ENCODE measurements at regions not wholly inside any gene's neighbourhood (a gene's known extent, or its start where the extent isn't known, plus 50 kb on each side); places are given as distances from the start of the nearest gene placed in this dataset.

DNA sequence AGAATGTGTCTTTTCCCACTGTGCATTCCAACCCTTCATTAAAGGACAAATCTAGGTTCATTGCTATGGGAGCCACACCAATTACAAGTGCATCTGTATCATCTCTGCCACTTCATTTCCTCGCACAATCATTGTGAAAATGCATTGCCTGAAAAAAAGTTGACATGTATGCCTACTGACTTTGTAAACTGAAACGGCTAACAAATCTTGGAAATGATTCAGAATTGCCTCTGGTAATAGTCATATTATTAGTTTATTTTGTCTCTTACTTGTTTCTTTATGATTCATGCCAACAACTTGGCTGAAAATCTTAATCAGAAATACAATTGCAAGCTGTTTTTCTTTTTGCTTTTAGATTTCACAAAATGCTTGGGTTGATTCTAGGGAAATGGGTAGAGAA, 497.1 kb downstream of the ZIC1 start:
- Histone ChIP-seq H3K9me3 (ENCODE audit: control insufficient read depth, low read length) (no peaks in the 10 kb centered on the region), H3K27me3 (ENCODE audit: control insufficient read depth, insufficient read depth) (no peaks in the 10 kb centered on the region), H3K4me3 (ENCODE audit: low read length) (no peak overlapping the region), H3K27ac (ENCODE audit: low read length) (no peak overlapping the region), H3K4me1 (ENCODE audit: control insufficient read depth, insufficient read depth, low read length) (no peaks in the 10 kb centered on the region)
- WGBS, result 51% methylated on average over 2 of the region's 2 CpGs
- intact Hi-C loops (cut with DNase I), result no loop called here
- no peak for ATAC-seq
- no peak for DNase-seq

- H3K9me3 ChIP-seq (ENCODE audit: control insufficient read depth, low read length), result no peaks in the 10 kb centered on the region
- DNase-seq, result no peak
- no peak overlapping the region for H3K27ac ChIP-seq (ENCODE audit: low read length)
- no peaks in the 10 kb centered on the region for H3K27me3 ChIP-seq (ENCODE audit: control insufficient read depth, insufficient read depth)
- intact Hi-C loops (cut with DNase I), result no loop called here
- WGBS, result 96% methylated on average over 1 of the region's 1 CpG
- no peak overlapping the region for H3K4me3 ChIP-seq (ENCODE audit: low read length)
- no peaks in the 10 kb centered on the region for H3K4me1 ChIP-seq (ENCODE audit: control insufficient read depth, insufficient read depth, low read length)
- no peak for ATAC-seq
Measured at GRCh38 chr3:147914532-147914931, 505.4 kb downstream of the ZIC1 start.

DNA sequence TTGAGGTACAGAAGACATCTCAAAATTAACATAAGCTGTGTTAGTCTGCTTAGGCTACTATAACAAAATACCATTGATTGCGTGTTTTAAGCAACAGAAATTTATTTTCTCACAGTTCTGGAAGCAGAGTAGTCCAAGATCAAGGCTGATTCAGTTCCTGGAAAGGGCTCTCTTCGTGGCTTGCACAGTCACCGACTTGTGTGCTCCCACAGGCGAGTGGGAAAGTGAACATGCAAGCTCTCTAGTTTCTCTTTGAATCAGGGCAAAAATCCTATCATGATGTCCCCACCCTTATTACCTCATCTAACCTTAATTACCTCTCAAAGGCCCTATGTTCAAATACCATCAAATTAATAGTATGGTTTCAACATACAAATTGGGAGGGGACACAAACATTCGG, 505.9 kb downstream of the ZIC1 start:
- H3K27me3 ChIP-seq (ENCODE audit: control insufficient read depth, insufficient read depth), result no peaks in the 10 kb centered on the region
- H3K9me3 ChIP-seq (ENCODE audit: control insufficient read depth, low read length), result no peaks in the 10 kb centered on the region
- no peak overlapping the region for H3K4me3 ChIP-seq (ENCODE audit: low read length)
- 72% methylated on average over 5 of the region's 5 CpGs for WGBS
- DNase-seq (no peak), ATAC-seq (no peak)
- intact Hi-C loops (cut with DNase I), result no loop called here
- H3K27ac ChIP-seq (ENCODE audit: low read length), result no peak overlapping the region
- H3K4me1 ChIP-seq (ENCODE audit: control insufficient read depth, insufficient read depth, low read length), result no peaks in the 10 kb centered on the region

- ATAC-seq (no peak), DNase-seq (no peak)
- 76% methylated on average over 4 of the region's 4 CpGs for WGBS
- Histone ChIP-seq H3K27me3 (ENCODE audit: control insufficient read depth, insufficient read depth) (no peaks in the 10 kb centered on the region), H3K9me3 (ENCODE audit: control insufficient read depth, low read length) (no peaks in the 10 kb centered on the region), H3K4me3 (ENCODE audit: low read length) (no peak overlapping the region), H3K27ac (ENCODE audit: low read length) (no peak overlapping the region), H3K4me1 (ENCODE audit: control insufficient read depth, insufficient read depth, low read length) (no peaks in the 10 kb centered on the region)
- intact Hi-C loops (cut with DNase I), result no loop called here
Measured at GRCh38 chr3:147919496-147919895, 510.3 kb downstream of the ZIC1 start.

DNA sequence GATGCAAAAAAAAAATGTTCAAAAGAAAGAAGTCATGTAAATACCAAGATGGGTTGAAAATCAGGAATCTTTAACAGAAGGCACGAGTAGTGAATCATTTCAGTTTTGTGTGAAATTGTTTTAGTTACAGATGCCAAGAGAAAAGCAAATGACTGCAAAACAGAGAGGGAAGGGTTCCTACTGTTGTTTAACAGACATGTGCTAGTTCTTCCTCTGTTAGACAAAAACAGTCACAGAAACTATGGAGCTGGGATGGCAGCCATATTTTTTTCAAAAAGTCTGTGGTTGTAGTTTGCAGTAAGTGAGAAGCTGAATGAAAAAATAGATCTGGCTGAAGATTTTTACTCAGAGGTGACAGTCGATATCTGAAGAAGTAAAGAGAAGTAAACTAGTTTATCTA, 511.9 kb downstream of the ZIC1 start:
- intact Hi-C loops (cut with DNase I), result no loop called here
- Histone ChIP-seq H3K27me3 (ENCODE audit: control insufficient read depth, insufficient read depth) (no peaks in the 10 kb centered on the region), H3K4me3 (ENCODE audit: low read length) (no peak overlapping the region), H3K4me1 (ENCODE audit: control insufficient read depth, insufficient read depth, low read length) (no peaks in the 10 kb centered on the region), H3K27ac (ENCODE audit: low read length) (no peak overlapping the region), H3K9me3 (ENCODE audit: control insufficient read depth, low read length) (no peaks in the 10 kb centered on the region)
- 58% methylated on average over 2 of the region's 2 CpGs for WGBS
- no peak for ATAC-seq
- DNase-seq, result no peak

DNA sequence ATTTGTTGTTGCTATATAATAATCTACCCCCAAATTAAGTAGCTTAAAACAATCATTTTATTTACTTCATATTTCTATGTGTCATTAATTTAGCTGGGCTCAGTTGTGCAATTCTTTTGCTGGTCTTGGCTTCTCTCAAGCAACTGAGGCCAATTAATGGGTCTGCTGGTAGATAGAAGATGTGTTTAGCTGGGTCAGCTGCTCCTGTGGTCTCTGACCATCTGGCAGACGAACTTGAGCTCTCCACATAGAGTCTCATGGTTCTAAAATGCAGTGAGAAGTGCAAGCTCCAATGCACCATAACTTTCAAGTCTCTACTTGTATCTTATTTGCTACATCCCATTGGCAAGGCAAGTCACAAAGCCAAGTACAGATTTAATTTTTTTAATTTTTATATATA, 515.6 kb downstream of the ZIC1 start:
- no peak for ATAC-seq
- H3K4me3 ChIP-seq (ENCODE audit: low read length), result no peak overlapping the region
- H3K27ac ChIP-seq (ENCODE audit: low read length), result no peak overlapping the region
- H3K27me3 ChIP-seq (ENCODE audit: control insufficient read depth, insufficient read depth), result no peaks in the 10 kb centered on the region
- 52% methylated on average over 1 of the region's 1 CpG for WGBS
- DNase-seq, result no peak
- no peaks in the 10 kb centered on the region for H3K9me3 ChIP-seq (ENCODE audit: control insufficient read depth, low read length)
- intact Hi-C loops (cut with DNase I), result no loop called here
- no peaks in the 10 kb centered on the region for H3K4me1 ChIP-seq (ENCODE audit: control insufficient read depth, insufficient read depth, low read length)

DNA sequence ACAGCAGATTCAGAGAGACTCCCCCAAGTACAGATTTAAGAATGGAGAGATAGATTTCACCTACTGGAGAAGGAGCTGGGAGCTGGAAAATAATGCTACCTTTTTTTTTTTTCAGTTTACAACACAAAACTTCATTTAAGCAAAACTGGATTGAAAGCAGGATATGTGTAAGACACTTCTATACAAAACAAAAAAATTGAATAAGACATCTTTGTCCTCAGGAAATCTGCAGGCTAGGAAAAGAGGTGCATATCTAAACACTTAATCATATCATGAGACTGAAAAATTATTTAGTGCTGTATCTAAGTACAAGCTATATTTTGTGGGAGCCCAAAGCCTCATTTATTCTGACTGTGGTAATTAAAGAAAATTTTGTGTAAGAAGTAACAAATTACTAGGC, 516.1 kb downstream of the ZIC1 start:
- Histone ChIP-seq H3K4me1 (ENCODE audit: control insufficient read depth, insufficient read depth, low read length) (no peaks in the 10 kb centered on the region), H3K27me3 (ENCODE audit: control insufficient read depth, insufficient read depth) (no peaks in the 10 kb centered on the region), H3K9me3 (ENCODE audit: control insufficient read depth, low read length) (no peaks in the 10 kb centered on the region), H3K4me3 (ENCODE audit: low read length) (no peak overlapping the region), H3K27ac (ENCODE audit: low read length) (no peak overlapping the region)
- ATAC-seq (no peak), DNase-seq (no peak)
- intact Hi-C loops (cut with DNase I), result no loop called here

DNA sequence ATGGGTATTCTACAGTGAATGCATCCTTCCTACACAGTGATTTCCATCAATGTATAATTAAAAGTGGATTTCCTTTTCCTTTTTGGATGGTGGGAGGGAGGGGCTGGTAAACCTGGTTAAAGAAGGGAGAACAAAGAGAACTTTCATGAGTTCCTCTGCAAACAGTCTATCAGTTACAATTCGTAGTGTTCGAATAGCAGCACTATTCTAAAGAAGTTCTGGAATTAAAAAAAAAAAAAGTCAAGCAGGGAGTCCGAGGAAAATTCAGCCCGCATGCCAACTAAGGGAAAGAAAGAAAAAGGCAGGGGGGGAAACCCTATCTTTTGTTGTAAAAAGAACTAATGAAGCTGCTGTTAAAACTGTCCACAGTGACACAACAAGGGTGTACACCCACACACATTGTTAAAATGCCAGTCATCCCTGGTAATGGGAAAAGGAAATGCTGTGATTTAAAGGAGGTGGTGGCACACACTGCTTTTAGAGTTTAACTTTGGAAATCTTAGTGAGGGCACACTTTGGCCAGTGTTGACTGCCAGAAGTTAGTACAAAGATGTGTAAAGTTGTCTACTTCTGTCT, 521.2 kb downstream of the ZIC1 start:
- H3K9me3 ChIP-seq (ENCODE audit: control insufficient read depth, low read length), result no peaks in the 10 kb centered on the region
- WGBS, result 31% methylated on average over 4 of the region's 4 CpGs
- intact Hi-C loops (cut with DNase I), result no loop called here
- H3K27ac ChIP-seq (ENCODE audit: low read length), result no peak overlapping the region
- no peaks in the 10 kb centered on the region for H3K27me3 ChIP-seq (ENCODE audit: control insufficient read depth, insufficient read depth)
- ATAC-seq (no peak), DNase-seq (no peak)
- no peaks in the 10 kb centered on the region for H3K4me1 ChIP-seq (ENCODE audit: control insufficient read depth, insufficient read depth, low read length)
- H3K4me3 ChIP-seq (ENCODE audit: low read length), result no peak overlapping the region

DNA sequence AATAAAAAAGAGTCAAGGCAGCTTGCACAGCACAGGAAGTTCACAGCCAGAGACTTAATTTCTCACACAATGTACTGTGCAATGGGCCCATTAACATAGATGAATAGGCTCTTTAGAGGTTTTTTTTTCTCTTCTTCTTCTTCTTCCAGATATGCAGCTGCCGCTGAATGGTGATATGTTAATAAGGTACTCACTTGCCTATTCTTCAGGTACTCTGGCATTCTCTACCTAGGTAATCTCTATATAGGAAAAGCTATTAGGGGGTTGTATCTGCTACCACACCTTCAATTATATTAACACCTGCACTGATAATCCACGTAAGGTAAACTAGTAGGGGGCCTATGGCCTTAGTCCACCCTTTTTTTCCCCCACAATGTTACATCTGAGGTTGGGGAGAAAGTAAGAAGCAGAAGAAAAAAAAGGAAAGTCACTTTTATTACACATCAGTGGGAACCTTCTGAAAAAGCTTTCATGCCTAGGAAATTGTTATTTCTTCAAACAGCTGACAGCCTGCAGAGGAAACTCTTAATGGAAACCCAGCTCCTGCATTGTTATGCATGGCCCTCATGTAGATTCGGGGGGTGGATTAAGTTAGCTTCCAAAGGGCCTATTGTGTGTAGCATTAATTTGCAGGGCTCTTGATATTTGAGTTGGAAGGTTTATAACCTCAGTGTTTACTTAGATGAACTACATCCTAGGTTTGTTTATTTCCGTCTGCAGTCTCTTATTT, 525.5 kb downstream of the ZIC1 start:
- H3K27ac ChIP-seq (ENCODE audit: low read length), result no peak overlapping the region
- H3K9me3 ChIP-seq (ENCODE audit: control insufficient read depth, low read length), result no peaks in the 10 kb centered on the region
- DNase-seq (no peak), ATAC-seq (no peak)
- intact Hi-C loops (cut with DNase I), result no loop called here
- no peak overlapping the region for H3K4me3 ChIP-seq (ENCODE audit: low read length)
- no peaks in the 10 kb centered on the region for H3K27me3 ChIP-seq (ENCODE audit: control insufficient read depth, insufficient read depth)
- no peaks in the 10 kb centered on the region for H3K4me1 ChIP-seq (ENCODE audit: control insufficient read depth, insufficient read depth, low read length)
- 72% methylated on average over 4 of the region's 4 CpGs for WGBS

- ATAC-seq, result no peak
- Histone ChIP-seq H3K4me1 (ENCODE audit: control insufficient read depth, insufficient read depth, low read length) (no peaks in the 10 kb centered on the region), H3K27me3 (ENCODE audit: control insufficient read depth, insufficient read depth) (no peaks in the 10 kb centered on the region), H3K4me3 (ENCODE audit: low read length) (no peak overlapping the region), H3K9me3 (ENCODE audit: control insufficient read depth, low read length) (no peaks in the 10 kb centered on the region), H3K27ac (ENCODE audit: low read length) (no peak overlapping the region)
- DNase-seq, result no peak
- intact Hi-C loops (cut with DNase I), result no loop called here
Measured at GRCh38 chr3:147937341-147937740, 528.2 kb downstream of the ZIC1 start.

DNA sequence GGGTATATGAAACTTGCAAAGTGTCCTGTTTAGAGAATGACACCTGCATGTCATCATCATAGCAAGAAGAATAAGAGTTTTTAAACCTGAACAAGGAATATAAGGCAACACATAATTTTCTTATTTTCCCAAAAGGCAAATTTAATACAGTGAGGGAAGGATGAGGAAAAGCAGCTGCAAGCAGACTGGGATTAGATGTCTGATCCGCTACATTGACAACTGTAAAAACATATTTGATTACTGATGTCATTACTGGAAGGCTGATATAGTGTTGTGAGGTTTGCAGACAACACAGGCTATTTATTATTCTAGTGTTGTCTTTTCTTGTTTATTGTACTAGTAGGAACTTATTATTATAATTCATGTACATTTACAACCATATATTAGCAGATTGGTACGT, 528.7 kb downstream of the ZIC1 start:
- H3K4me3 ChIP-seq (ENCODE audit: low read length), result no peak overlapping the region
- H3K27ac ChIP-seq (ENCODE audit: low read length), result no peak overlapping the region
- ATAC-seq (no peak), DNase-seq (no peak)
- no peaks in the 10 kb centered on the region for H3K9me3 ChIP-seq (ENCODE audit: control insufficient read depth, low read length)
- no peaks in the 10 kb centered on the region for H3K4me1 ChIP-seq (ENCODE audit: control insufficient read depth, insufficient read depth, low read length)
- intact Hi-C loops (cut with DNase I), result no loop called here
- WGBS, result 89% methylated on average over 2 of the region's 2 CpGs
- H3K27me3 ChIP-seq (ENCODE audit: control insufficient read depth, insufficient read depth), result no peaks in the 10 kb centered on the region

DNA sequence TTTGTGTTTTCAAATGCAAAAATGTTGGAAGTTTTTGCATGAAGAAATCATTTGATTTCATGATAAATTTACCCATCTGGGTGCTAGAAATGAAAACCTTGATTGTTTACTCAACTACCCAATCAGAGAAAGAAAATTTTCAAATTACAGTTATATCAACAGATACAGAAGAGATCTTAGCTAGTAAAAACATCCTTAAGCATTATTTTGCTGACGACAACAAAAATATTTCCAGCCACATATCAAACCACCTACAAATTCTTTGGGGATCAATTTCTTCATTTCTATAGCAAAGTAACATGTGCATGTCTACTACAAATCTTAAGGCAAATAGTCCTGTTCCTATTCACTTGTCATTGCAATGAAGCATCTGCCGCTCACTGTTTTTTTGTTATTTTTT, 530.3 kb downstream of the ZIC1 start:
- DNase-seq (no peak), ATAC-seq (no peak)
- whole genome bisulfite sequencing, result 68% methylated on average over 2 of the region's 2 CpGs
- no peaks in the 10 kb centered on the region for H3K4me1 ChIP-seq (ENCODE audit: control insufficient read depth, insufficient read depth, low read length)
- peak overlapping the region; percentile 7 for H3K4me3 ChIP-seq (ENCODE audit: low read length)
- H3K9me3 ChIP-seq (ENCODE audit: control insufficient read depth, low read length), result no peaks in the 10 kb centered on the region
- H3K27me3 ChIP-seq (ENCODE audit: control insufficient read depth, insufficient read depth), result no peaks in the 10 kb centered on the region
- no peak overlapping the region for H3K27ac ChIP-seq (ENCODE audit: low read length)
- intact Hi-C loops (cut with DNase I), result no loop called here
